ENCODE measurements at regions not wholly inside any gene's neighbourhood (a gene's known extent, or its start where the extent isn't known, plus 50 kb on each side); places are given as distances from the start of the nearest gene placed in this dataset.

- TF ChIP-seq POLR2A (IDR thresholded peaks at IDR 0.05) (no peak), CTCF (IDR thresholded peaks at IDR 0.05) (no peak), EP300 (IDR thresholded peaks at IDR 0.05) (no peak)
Measured at GRCh38 chr5:125390326-125390725, 643.9 kb upstream of the ZNF608 start.

Data from tibial nerve (tissue), 4 donors.